DMS53 treated with DMSO at 0.1 percent for 48 hours (cell line): ENCODE measurements at regions not wholly inside any gene's neighbourhood (a gene's known extent, or its start where the extent isn't known, plus 50 kb on each side); places are given as distances from the start of the nearest gene placed in this dataset.
A peak's percentile ranks its signal among the peaks of the same experiment; 100 is the strongest.

Experiments used
- DNase-seq: peaks from one replicate; lab custom pipeline; 2025; ENCODE audit not compliant: unreplicated experiment; lab: John Stamatoyannopoulos, UW

GRCh38 chr4:156252358-156252921, 298.8 kb upstream of the CTSO start:
- no peak for DNase-seq

GRCh38 chr4:156251373-156252065, 297.9 kb upstream of the CTSO start:
- DNase-seq = no peak

GRCh38 chr4:156248917-156249316, 295.3 kb upstream of the CTSO start:
- no peak for DNase-seq

GRCh38 chr4:156247470-156247869, 293.8 kb upstream of the CTSO start:
- no peak for DNase-seq

- no peak for DNase-seq
Observed at GRCh38 chr4:156243015-156243414, 289.3 kb upstream of the CTSO start.

GRCh38 chr4:156242390-156242789, 288.7 kb upstream of the CTSO start:
- no peak for DNase-seq

- DNase-seq = no peak
Observed at GRCh38 chr4:156241896-156242295, 288.2 kb upstream of the CTSO start.

GRCh38 chr4:156238171-156238570, 284.5 kb upstream of the CTSO start:
- no peak for DNase-seq

- no peak for DNase-seq
Observed at GRCh38 chr4:156237231-156237630, 283.6 kb upstream of the CTSO start.

- no peak for DNase-seq
Observed at GRCh38 chr4:156230176-156230575, 276.5 kb upstream of the CTSO start.

GRCh38 chr4:156228676-156229075, 275.0 kb upstream of the CTSO start:
- no peak for DNase-seq

GRCh38 chr4:156227321-156227720, 273.7 kb upstream of the CTSO start:
- no peak for DNase-seq

- peak; percentile 42 for DNase-seq
Observed at GRCh38 chr4:156223985-156224384, 270.3 kb upstream of the CTSO start.

- no peak for DNase-seq
Observed at GRCh38 chr4:156217236-156217635, 263.6 kb upstream of the CTSO start.

GRCh38 chr4:156201050-156201449, 247.4 kb upstream of the CTSO start:
- DNase-seq = no peak

GRCh38 chr4:156198511-156198910, 244.8 kb upstream of the CTSO start:
- DNase-seq = no peak

- DNase-seq = no peak
Observed at GRCh38 chr4:156197216-156197615, 243.6 kb upstream of the CTSO start.

GRCh38 chr4:156196722-156197121, 243.1 kb upstream of the CTSO start:
- DNase-seq = no peak

- no peak for DNase-seq
Observed at GRCh38 chr4:156195914-156196313, 242.2 kb upstream of the CTSO start.

GRCh38 chr4:156194896-156195295, 241.2 kb upstream of the CTSO start:
- DNase-seq = no peak

- DNase-seq = no peak
Observed at GRCh38 chr4:156193800-156194199, 240.1 kb upstream of the CTSO start.

- DNase-seq = no peak
Observed at GRCh38 chr4:156193106-156193505, 239.4 kb upstream of the CTSO start.

GRCh38 chr4:156192033-156192432, 238.4 kb upstream of the CTSO start:
- no peak for DNase-seq
